GM19463 (cell line): ENCODE measurements at regions not wholly inside any gene's neighbourhood (a gene's known extent, or its start where the extent isn't known, plus 50 kb on each side); places are given as distances from the start of the nearest gene placed in this dataset.

ENCODE experiments used
- ATAC-seq: cut with Tn5 transposase; IDR thresholded peaks from one replicate; pipeline ENCODE4 v1.9.1; 2021; ENCODE audit warnings: mild to moderate bottlenecking, moderate library complexity; ENCODE audit not compliant: unreplicated experiment

DNA sequence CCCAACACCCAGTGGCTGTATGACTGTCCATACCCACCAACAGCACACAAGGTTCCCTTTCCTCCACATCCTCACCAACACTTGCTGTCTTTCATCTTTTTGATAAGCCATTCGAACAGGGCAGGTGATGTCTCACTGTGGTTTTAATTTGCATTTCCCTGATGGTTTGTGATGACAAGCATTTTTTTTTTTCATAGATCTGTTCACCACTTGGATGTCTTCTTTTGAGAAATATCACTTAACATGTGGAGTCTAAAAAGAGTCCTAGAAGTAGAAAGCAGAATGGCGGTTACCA is 198.1 kb upstream of the DIO3 start:
- no peak for ATAC-seq

DNA sequence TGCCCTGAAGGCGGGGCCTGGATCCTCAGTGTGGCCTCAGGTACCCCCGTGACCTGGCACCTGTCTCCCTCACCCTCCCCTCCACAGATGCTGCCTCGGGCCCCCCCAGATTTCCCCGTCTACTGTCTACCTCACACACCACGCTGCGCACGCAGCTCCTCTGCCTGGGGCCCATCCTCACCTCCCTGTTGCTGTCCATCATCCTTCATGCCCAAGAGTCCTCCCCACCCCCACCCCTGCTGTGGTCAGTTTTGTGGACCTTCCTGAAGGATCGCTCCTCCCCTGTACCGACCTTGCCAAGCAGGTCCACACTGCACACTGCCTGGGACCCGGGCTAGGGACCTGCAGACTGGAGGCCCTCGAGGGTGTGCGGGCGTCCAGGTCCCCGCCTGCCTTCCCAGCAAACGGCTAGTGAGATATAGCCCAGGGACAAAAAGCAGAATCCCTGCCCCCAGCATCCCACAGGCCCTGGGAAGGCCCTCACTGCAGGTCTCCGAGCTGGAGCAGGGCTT is 197.4 kb upstream of the DIO3 start:
- no peak for ATAC-seq

DNA sequence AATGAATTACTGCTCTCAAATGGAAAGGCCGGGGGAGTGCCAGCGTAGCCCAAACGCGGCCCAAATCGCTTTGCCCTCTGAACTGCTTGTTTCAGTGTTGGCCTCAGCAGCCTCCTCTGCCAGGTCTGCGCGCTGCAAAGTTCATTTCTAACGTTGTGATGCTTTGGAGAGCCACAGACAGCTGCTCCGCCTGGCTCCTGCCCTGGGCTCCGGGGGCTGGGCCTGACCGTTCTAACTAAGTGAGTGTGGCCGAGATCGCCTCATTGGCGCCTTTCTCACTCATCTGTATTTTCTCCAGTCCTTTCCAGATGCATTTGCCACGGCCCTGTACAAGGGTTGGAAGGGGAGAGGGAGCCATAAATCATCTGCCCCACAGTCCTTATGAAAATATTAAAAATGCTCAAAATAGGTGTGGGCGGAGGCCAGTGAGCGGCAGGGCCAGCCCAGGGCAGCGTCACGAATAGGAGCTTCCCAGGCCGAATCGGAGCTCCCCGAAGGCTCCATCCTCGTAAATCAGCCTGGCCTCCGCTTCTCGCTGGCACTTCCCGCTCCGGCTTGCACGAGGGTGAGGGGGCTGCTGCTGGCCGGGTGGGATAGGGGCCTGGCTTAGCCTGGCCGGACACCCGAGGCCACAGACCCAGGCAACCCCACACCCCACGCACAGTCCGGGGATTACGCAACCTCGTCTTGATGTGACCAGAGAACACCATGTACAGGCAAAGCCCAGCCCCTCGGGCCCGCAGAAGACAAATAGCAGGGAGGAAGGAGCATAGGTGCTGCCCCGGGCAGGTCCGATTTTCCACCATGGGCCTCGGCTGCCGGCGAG is 196.6 kb upstream of the DIO3 start:
- ATAC-seq = no peak

DNA sequence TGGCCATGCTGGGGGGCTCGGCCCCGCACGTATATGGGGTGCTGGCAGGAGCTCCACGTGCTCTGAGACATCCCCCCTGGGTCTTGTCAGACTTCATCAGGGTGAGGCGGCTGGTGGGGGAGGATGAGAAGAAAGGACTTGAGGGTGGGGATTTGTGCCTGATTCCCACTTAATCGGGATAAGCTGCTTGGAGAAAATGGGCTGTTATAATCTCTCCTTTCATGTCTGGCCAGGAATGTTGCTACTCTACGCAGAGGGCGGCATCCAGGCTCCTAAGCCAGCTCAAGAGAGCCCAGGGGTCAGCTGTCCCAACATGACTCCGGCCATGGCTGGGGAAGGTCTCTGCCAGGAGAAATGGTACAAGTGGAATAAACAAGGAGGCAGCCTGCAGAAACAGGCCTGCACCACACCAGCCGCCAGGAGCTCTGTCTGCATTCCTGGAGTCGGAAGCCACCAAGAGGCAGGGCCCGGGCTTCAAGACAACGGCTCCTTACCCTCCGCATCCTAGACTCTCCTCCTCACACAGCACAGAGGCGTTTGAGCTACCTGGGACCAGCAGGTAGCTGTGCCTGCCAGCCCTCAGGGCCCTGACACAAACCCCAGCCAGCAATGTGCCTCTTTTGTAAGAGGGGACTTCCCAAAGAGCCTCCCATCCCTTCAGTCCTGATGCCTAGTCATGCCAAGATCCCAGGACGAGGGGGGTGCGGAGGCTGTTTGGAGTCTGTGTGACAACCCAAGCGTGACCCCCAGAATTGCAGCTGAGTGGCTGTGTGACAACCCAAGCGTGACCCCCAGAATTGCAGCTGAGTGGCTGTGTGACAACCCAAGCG is 195.8 kb upstream of the DIO3 start:
- ATAC-seq = no peak

- ATAC-seq = no peak
These were observed 193.7 kb upstream of the DIO3 start for GRCh38 chr14:101367421-101368261.

GRCh38 chr14:101368629-101369028 is 192.7 kb upstream of the DIO3 start:
- no peak for ATAC-seq

GRCh38 chr14:101369194-101369915 is 191.9 kb upstream of the DIO3 start:
- no peak for ATAC-seq

DNA sequence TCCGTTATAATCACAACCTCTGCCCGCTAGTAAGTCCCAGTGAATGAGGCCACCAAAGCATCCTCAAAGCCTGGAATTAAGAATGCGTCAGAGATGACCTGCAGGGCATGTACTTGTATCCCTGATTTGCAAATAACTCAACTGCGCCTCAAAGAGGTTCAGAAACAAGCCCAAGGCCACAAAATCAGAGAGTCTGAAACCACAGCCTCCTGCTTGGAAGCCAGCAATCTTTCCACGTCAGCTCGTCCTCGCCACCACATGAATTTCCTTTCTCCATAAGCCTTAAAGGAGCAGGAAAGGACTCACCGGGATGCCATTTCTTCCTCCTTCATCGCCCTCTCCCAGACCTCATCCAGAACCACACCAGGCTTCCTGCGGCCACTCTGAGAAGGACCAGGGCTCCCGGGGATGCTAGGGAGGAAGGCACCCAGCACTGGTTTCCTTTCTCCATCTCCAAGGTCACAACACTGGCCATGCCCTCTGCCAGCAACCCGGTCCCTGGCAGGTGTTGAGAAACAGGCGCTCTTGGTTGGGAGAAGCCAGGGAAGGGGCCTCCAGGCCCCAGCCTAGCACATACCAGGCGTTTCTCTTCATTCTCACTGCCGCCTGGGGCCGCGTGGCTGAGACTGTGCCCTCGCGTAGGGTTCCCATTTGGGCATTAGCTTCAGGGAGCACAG is 191.2 kb upstream of the DIO3 start:
- ATAC-seq = no peak

DNA sequence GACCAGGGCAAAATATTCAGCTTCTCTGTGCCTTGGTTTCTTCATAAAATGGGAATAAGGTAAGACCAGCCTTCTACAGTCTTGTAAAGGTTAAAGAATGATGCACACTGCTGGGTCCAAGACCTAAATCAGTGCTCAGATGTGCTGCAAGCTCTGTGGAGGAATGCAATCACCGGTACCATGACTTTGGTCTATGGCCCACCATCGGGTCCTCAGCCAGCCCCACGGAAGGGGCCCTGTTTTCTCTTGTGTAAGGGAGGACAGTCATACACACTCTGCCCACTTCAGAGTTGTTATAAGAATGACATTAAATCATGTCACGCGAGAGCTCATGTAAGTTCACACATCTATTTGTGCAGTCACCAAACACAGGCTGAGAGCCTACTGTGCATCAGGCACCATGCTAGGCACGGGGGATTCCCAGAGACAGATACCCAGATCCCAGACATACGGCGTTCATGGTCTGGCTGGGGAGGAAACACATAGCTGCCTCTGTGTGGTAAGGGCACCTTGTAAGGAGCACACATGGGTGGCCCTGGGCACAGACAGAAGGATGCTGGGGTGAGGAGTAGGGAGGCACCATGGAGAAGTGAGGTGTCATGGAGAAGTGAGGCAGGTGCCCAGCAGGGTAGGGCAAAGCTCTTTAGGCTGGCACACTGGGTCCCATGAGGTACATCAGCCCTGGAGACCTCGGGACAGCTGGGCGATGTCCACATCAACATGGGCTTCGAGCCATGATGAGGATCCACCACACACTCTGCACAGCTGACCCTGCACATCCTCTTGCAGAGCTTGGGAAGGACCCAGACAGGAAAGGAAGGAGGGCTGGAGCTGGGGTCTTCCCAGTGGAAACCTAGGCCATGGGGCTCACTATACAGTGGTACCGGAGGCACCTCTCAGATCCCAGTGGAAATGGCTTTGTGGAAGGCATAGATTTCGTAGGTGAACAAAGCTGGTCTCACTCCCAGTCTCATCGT is 190.4 kb upstream of the DIO3 start:
- no peak for ATAC-seq

DNA sequence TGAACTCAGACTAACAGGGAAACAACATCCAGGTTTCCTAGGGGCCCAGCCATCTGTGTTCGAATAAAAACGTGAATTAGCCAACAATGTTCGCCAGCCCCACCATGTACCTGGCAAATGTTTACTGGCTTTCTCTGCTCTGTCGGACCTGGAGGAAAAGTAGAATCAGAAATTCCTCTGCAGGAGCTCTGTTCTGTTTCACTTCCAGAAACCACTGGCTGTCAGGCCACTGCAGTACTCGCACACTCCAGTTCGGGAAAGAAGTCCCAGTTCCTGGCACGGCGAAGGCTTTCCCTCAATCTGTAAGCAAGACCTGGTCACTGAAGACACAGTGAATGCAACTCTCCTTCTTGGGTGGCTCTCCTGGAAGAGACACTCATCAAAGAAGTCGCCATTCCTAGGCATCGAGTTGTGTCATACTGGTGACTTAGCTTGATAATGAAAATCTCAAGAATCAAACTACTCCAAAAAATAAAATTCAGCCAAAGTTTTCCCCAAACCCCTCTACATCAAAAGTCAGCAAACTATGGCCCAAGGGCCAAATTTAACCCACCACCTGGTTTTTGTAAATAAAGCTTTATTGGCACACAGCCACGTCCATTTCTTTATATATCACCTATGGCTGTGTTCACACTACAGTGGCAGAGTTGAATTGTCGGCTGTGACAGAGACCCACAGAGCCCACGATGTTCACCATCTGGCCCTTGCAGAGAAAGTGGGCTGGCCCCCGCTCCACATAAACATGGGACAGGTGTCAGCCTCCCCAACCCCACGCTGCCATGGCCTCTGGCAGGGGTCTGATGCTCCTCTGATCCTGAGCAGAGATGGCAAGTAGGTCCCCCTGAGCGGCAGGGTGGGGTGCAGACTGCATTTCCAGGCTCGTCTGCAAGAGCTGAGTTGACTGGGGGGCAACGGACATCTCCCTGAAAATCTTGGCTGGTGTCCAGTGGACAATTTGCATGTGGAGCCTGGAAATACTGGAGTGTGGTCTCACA is 189.2 kb upstream of the DIO3 start:
- ATAC-seq = no peak

DNA sequence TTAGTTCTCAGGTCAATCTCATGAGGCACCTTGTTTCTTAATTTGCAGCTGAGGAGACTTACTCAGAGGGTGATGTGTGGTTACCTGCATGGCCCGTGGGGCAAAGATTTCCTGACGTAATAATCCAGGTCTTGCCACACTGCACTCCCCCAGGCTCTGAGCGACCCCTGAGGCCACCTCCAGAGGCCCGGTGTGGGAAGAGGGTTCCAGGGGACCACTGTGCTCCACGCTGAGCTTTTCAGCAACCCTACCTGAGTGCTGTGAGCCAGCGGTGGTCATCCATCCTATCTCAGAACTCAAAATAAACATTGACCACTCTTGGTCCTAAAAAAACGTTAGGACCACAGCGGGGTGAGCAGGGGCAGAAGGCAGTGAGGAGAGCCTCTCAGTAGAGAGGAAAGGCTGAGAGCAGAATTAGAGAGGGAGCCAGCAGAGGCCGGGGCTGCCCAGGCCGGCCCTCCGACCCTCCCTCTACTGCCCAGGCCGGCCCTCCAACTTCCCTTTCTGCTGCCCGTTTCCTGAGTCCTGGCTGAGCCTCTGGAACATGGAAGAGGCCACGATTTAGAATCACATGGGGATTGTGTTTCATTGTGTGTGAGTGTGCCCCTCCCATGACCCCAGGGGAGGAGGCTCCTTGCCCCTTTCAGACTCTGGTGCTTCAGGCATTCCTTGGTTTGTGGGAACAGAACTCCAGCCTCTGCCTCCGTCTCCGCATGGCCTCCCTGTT is 188.2 kb upstream of the DIO3 start:
- ATAC-seq = no peak

- no peak for ATAC-seq
These were observed 187.5 kb upstream of the DIO3 start for GRCh38 chr14:101373690-101374295.

DNA sequence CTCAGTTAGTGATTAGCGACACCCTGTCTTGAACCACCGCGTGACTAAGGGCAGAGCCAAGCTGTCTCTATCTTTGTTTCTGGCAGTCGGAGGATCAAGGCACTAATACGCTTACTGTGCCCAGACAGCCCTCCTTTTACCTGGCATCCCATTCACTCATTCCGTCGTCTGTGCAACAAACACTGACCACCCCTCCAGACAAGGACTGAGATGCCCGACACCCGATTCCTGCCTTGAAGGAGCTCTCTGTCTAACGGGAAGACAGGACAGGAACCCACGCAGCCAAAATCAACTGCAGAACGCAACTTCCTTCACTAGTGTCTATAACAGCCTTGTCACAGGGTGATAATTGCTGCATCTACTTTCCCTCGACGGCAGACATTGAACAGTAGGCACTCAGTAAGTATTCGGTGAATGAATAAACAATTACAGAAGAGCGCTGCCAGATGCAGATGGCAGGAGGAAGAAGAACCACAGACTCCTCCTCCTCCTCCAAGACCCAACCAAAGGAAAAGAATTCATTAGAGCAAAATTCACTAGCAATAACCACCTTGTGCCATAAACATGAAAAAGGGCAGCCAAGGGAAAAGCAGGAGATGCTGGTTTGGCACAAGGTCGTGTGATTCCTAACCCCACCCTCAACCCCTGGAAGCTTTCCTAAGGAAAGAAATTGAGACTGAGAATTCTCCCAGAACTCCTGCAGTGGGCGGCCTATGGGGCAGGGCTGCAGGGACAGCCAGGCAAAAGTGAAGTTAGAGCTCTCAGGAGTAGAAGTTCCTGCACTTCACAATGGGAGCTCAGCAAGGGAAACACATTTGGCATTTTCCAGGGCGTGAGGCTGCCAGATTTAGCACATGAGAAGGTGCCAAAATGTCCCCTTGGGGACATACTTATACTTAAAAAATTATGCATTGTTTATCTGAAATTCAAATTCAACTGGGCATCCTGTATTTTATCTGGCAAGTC is 186.6 kb upstream of the DIO3 start:
- ATAC-seq = no peak

DNA sequence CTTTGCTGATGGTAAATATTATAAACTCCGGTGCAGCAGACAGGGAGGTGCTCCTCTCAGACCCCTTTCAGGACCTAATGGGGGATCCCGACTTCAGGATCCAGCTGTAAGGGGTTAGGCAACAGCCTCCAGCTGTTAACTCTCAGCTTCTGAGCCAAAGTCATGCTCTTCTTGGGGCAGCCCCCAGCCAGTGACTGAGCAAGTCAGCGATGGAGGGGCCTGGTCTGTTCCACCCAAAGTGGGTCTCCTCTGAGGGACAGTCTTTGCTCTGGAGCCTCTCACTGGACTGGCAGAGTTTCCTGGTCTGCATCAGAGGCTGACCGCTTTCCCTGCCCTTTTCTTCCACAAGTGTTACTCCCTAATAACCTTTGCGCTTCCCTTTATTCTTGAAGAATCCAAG is 184.2 kb upstream of the DIO3 start:
- no peak for ATAC-seq

GRCh38 chr14:101379842-101380241 is 181.5 kb upstream of the DIO3 start:
- ATAC-seq = no peak
